ENCODE measurements at regions not wholly inside any gene's neighbourhood (a gene's known extent, or its start where the extent isn't known, plus 50 kb on each side); places are given as distances from the start of the nearest gene placed in this dataset.

DNA sequence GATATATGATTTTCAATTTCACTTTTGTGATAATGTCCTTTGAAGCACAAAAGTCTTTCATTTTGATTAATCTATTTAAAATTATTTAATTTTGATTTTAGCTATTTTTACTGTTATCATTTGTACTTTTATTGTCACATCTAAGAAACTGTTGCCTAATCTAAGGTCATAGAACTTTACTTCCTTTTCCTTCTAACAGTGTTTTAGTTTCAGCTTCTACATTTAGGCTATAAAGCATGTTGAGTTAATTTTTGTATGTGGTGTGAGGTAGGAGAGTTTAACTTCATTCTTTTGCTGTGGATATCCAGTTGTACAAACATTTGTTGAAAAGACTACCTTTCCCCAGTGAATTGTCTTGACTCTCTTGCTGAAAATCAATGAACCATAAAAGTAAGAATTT, 204.5 kb downstream of the TM2D1 start:
- no peak for DNase-seq

DNA sequence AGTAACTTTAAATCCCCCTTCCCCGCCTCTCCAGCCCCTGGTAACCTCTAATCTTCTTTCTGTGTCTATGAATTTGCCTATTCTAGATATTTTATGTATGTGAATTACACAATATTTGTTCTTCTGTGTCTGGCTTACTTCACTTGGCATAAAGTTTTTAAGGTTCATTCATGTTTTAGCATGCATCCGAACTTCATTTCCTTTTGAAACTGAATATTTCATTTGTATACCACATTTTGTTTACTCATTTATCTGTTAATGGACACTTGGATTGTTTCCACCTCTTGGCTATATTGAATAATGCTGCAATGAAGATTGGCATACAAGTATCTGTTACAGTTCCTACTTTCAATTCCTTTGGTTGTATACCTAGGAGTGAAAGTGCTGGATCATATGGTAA, 205.3 kb downstream of the TM2D1 start:
- DNase-seq, result no peak

DNA sequence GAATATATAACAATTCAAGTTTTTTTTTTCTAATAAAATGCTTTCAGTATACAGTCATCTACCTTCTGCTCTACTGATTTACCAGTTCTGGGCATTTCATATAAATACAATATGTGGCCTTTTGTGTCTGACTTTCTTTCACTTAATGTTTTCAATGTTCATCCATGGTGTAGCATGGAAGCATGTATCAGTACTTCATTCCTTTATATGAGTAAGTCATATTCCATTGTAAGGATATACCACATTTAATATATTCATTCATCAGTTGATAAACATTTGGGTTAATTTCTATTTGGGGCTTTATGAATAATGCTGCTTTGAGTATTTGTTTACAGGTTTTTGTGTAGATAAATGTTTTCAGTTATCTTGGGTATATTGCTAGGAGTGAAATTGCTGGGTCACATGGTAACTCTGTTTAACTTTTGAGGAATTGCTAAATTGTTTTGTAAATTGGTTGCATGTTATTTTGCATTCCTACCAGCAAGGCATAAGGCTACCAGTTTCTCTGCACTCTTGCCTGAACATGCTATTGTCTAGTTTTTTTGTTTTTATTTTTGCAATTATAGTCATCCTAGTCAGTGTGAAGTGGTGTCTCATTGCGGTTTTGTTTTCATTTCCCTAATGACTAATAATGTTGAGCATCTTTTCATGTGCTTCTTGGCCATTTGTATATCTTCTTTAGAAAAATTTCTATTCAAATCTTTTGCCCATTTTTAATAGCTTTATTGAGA, 206.1 kb downstream of the TM2D1 start:
- no peak for DNase-seq

DNA sequence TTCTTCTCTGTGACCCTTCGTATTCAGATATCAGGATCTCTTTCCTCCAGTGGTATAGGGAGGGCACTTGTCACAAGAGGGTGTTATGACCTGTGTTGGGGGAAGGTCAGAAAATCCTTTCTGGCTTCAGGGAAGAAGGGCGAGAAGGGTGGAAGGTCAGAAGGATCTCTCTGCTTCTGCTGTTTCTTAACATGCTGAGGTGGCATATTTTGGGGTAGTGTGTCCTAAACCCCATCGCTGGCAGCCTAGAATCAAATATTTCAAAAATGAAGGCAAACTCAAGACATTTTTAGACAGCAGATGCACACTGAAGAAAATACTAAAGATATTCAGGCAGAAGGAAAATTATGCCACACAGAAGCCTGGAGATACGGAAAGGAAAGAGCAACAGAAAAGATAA, 207.6 kb downstream of the TM2D1 start:
- DNase-seq, result no peak

DNA sequence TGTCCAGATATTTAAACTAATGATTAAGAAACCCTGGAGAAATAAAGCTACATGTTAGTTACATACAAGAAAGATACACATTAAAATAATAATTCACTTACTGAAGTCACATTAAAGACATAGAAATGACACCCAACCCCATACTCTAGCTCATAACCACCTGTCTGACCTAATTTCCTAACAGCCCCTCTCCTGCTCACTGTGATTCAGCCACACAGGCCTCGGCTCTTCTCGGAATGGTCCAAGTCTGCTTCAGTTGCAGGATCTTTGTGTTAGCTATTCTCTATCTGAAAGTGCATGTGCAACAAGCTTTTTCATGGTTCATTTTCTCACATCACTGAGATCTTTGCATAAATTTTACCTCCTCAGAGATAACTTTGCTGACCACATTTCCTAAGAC, 209.8 kb downstream of the TM2D1 start:
- DNase-seq, result no peak

Data from stimulated activated naive CD4-positive, alpha-beta T cell treated with Interleukin-2 at 50 U/mL for 16 hours (primary cell).